ENCODE measurements at regions not wholly inside any gene's neighbourhood (a gene's known extent, or its start where the extent isn't known, plus 50 kb on each side); places are given as distances from the start of the nearest gene placed in this dataset.

DNA sequence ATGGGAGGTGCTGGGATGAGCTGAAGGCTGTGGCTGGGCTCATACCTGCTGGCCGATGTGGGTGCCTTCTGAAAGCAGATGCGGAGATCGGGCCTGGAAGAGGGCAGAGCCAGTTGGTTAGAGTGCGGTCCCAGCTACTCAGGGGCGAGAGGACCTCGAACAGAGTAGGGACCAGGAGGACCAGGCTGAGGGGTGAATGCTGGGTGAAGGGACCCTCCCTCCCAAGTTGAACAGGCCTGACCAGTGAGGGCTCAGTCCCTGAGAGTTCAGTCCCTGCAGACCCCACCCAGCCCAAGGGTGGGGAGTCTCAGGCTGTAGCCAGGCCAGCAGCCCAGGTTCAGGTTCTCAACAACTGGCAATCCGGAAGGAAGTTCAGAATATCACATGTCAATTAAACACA lies 232.8 kb upstream of the HS6ST1 start:
- Mint-ChIP-seq H3K27me3 (ENCODE audit: low read depth) (peaks cover 5% of the 10 kb centered on the region), H3K27ac (no peak overlapping the region), H3K36me3 (ENCODE audit: low read depth) (no peaks in the 10 kb centered on the region), H3K9me3 (no peaks in the 10 kb centered on the region), H3K4me3 (no peak overlapping the region), H3K4me1 (ENCODE audit: low read depth) (no peaks in the 10 kb centered on the region)
- no peak for DNase-seq
- intact Hi-C loops (cut with micrococcal nuclease): no loop called here
- CTCF ChIA-PET: interaction anchor here (0.6 kb wide), 1 partner anchor 75 kb away, joined by 3 read pairs; no protein-coding TSS in a partner anchor

DNA sequence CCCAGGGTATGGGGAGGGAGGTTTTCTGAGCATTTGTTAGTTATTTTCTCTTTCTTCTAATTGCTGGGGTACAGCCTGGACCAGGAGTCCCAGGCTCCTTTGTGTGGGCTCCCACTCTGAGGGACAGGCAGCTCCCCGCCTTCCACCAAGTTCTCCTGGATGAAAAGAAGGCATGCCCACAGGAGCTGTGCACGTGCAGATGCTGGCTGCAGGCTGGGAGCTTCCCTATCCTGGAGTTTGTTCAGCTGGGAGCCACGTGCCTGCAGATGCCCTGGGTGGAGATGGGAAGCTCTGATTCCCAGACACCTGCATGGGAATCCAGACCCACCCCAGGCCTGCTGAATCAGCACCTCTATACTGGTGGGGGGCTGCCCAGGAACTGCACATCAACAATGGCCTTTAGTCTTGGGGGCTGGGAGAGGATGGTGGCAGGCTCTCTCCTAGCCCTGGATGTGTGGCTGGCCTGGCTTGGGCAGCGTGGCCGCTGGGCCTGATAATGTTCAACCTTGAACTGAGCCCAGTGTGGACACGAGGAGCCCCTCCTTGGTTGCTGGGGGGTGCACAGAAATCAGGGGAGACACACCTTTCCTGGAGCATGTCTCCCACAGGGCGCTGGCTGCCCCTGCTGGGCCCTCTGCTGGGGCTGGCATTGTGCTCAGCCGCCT lies 233.6 kb upstream of the HS6ST1 start:
- Mint-ChIP-seq H3K9me3 (no peaks in the 10 kb centered on the region), H3K27me3 (ENCODE audit: low read depth) (peaks cover 5% of the 10 kb centered on the region), H3K27ac (no peak overlapping the region), H3K4me1 (ENCODE audit: low read depth) (no peaks in the 10 kb centered on the region), H3K4me3 (no peak overlapping the region), H3K36me3 (ENCODE audit: low read depth) (no peaks in the 10 kb centered on the region)
- CTCF ChIA-PET: no interaction called here
- no peak for DNase-seq
- intact Hi-C loops (cut with micrococcal nuclease): no loop called here

DNA sequence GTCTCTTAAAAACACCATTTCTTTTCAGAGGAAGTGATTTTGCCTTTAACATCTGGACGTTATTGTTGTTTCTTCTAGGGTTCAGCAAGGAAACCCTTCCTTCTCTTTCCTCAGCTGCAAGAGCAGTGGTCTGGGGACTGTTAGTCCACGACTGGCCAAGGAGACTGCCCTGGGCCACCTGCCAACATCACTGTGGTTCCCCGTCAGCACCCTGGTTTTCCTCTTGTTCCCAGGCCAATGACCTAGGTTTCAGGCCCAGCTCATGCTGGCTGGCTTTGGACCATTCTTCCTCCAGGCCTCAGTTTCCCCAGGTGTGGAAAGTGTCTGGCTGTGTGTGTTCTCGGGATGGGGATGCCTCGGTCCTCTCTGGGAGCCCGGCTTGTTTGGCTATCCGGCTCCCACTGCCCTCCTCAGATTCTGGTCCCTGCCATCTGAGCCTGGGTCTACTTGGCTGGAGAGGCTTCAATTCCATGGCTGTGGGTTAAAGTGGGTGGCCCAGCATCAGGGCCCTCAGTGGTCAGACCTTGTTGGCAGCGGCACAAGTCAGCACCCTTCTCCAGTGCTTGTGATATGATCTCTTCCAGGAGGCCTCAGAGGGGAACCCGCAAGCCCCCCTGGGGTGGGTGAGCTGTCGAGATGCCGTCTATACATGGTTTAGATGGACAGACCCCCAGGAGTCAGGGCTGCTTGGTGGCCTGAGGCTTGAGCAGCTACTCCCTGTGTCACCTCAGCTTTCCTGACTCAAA lies 234.3 kb upstream of the HS6ST1 start:
- no peak overlapping the region for H3K4me3 Mint-ChIP-seq
- H3K27me3 Mint-ChIP-seq (ENCODE audit: low read depth): peaks cover 2% of the 10 kb centered on the region
- intact Hi-C loops (cut with micrococcal nuclease): no loop called here
- no peaks in the 10 kb centered on the region for H3K4me1 Mint-ChIP-seq (ENCODE audit: low read depth)
- H3K9me3 Mint-ChIP-seq: no peaks in the 10 kb centered on the region
- DNase-seq: no peak
- H3K36me3 Mint-ChIP-seq (ENCODE audit: low read depth): no peaks in the 10 kb centered on the region
- H3K27ac Mint-ChIP-seq: no peak overlapping the region
- CTCF ChIA-PET: no interaction called here

DNA sequence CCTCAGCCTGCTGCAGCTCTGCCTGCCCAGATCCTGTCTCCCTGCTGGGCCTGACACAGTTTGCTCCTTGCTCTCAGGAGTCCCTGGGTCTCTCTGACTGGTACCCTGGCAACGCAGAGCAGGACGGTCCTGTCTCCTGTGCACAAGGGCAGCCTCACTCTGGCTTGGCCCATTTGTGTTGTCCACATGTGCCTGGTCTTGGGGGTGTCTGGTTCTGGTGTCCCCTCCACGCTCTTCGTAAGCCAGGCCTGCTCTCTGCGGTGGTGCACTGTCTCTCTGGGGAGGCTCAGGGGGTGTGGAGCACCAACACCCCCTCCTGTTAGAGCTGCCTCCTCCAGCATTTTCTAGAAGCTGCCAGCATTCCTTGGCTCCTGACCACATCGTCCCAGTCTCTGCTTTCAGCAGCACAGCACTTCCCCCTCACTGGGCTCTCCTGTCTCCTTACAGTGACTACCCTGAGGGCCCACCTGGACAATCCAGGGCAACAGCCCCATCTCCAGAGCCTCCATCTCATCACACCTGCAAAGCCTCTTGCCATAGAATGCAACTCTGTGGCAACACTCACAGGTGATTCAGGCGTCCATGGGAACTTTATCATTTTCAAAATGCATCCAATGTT lies 235.6 kb upstream of the HS6ST1 start:
- H3K27me3 Mint-ChIP-seq (ENCODE audit: low read depth): peaks cover 2% of the 10 kb centered on the region
- CTCF ChIA-PET: no interaction called here
- intact Hi-C loops (cut with micrococcal nuclease): no loop called here
- H3K4me1 Mint-ChIP-seq (ENCODE audit: low read depth): no peaks in the 10 kb centered on the region
- no peak overlapping the region for H3K4me3 Mint-ChIP-seq
- H3K27ac Mint-ChIP-seq: no peak overlapping the region
- DNase-seq: no peak
- no peaks in the 10 kb centered on the region for H3K9me3 Mint-ChIP-seq
- no peaks in the 10 kb centered on the region for H3K36me3 Mint-ChIP-seq (ENCODE audit: low read depth)

DNA sequence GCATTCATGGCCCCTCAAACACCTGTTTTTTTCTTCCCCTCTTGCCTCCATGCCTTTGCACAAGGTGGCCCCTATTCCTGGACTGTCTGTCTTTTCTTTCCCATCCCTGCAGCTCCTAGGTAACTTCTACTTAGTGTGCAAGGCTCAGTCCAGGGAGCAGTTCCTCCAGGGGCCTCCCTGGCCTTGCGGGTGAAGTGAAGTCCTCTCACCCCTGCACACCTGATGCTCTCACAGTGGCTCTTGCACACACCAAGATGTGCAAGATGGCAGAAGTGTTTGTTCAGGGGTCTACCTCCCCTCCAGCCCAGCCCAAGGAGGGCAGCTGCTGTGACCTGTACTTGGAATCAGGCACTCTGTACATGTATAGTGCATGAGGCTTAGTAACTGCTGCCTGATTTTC lies 236.8 kb upstream of the HS6ST1 start:
- intact Hi-C loops (cut with micrococcal nuclease): no loop called here
- Mint-ChIP-seq H3K4me1 (ENCODE audit: low read depth) (no peaks in the 10 kb centered on the region), H3K36me3 (ENCODE audit: low read depth) (no peaks in the 10 kb centered on the region), H3K27ac (no peak overlapping the region), H3K4me3 (no peak overlapping the region), H3K27me3 (ENCODE audit: low read depth) (peaks cover 1% of the 10 kb centered on the region), H3K9me3 (no peaks in the 10 kb centered on the region)
- DNase-seq: no peak
- CTCF ChIA-PET: no interaction called here

DNA sequence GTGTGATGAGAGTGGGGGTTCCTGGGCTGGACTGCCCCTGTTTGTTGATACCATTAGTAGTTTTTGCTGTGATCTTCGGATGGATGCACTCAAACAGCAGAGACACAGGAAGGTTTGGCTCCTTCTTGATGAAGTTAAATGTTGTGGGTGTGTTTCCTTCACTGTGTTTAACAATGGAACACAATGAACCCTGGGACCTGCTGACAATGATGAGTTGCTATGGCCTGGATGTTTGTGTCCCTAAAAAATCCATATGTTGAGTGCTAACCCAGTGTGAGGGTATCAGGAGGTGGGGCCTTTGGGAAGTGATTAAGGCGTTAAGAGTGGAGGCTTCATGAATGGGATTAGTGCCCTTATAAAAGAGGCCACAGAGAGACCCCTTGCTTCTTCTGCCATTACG lies 237.4 kb upstream of the HS6ST1 start:
- Mint-ChIP-seq H3K4me3 (no peak overlapping the region), H3K36me3 (ENCODE audit: low read depth) (no peaks in the 10 kb centered on the region), H3K27ac (no peak overlapping the region), H3K4me1 (ENCODE audit: low read depth) (no peaks in the 10 kb centered on the region), H3K27me3 (ENCODE audit: low read depth) (no peaks in the 10 kb centered on the region), H3K9me3 (no peaks in the 10 kb centered on the region)
- CTCF ChIA-PET: no interaction called here
- DNase-seq: no peak
- intact Hi-C loops (cut with micrococcal nuclease): no loop called here

DNA sequence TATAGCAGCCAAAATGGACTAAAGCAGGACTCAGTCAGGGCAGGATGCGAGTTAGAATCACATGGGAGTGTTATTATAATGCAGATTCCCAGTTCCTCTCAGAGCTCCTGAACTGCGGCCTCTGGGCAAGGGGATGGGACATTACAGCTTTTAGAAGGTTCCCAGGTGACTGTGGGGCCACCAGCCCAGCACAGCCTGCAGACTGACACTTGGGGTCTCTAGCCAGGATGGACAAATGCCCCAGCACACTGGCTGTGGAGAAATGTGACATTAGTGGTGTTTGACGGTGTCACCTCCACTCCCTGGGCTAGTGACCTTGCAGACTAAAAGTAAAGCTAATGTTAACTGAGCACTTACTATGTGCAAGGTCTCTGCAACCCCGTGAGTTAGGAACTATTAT lies 238.0 kb upstream of the HS6ST1 start:
- no peak for DNase-seq
- H3K36me3 Mint-ChIP-seq (ENCODE audit: low read depth): no peaks in the 10 kb centered on the region
- CTCF ChIA-PET: no interaction called here
- no peaks in the 10 kb centered on the region for H3K9me3 Mint-ChIP-seq
- no peak overlapping the region for H3K27ac Mint-ChIP-seq
- intact Hi-C loops (cut with micrococcal nuclease): no loop called here
- H3K27me3 Mint-ChIP-seq (ENCODE audit: low read depth): no peaks in the 10 kb centered on the region
- no peak overlapping the region for H3K4me3 Mint-ChIP-seq
- no peaks in the 10 kb centered on the region for H3K4me1 Mint-ChIP-seq (ENCODE audit: low read depth)

DNA sequence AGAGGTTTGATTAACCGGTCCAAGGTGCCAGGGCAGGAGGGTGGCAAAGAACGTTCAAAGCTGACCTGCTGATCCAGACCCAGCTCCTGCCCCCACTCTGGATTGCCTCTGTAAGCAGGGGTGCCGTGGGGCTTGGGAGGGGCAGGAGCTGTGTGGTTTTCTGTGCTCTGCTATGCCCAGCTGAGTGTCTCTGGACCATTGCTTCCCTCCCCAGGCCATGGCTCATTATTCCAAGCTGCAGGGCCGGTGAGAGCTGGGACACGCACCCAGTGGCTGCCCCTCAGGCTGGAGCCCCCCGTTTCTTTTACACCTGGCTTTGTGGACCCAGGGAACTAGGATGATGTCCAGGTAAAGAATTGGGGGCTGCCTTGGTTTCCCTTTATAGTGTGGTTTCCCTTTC lies 238.4 kb upstream of the HS6ST1 start:
- no peaks in the 10 kb centered on the region for H3K4me1 Mint-ChIP-seq (ENCODE audit: low read depth)
- no peaks in the 10 kb centered on the region for H3K27me3 Mint-ChIP-seq (ENCODE audit: low read depth)
- H3K27ac Mint-ChIP-seq: no peak overlapping the region
- no peak overlapping the region for H3K4me3 Mint-ChIP-seq
- intact Hi-C loops (cut with micrococcal nuclease): no loop called here
- no peaks in the 10 kb centered on the region for H3K36me3 Mint-ChIP-seq (ENCODE audit: low read depth)
- DNase-seq: no peak
- CTCF ChIA-PET: no interaction called here
- H3K9me3 Mint-ChIP-seq: no peaks in the 10 kb centered on the region

DNA sequence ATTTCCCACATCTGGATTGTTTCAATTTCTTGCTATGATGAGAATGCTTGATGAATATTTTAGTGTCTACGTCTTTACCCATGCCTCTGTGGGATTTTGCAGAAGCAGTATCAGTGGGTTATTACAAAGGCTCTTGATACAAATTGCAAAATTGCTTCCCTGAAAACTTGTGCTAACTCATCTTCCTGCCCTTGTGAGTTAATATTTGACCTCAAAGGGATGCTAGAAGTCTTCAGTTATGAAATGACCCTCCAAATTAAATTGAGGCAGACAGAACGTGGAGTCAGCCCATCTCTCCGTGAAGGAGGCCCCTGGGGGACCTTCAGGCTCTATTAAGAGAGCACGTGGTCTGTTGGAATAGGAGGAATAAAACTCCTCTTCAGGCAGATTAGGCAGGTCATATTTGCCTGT lies 239.2 kb upstream of the HS6ST1 start:
- H3K4me1 Mint-ChIP-seq (ENCODE audit: low read depth): no peaks in the 10 kb centered on the region
- no peaks in the 10 kb centered on the region for H3K9me3 Mint-ChIP-seq
- H3K27ac Mint-ChIP-seq: no peak overlapping the region
- intact Hi-C loops (cut with micrococcal nuclease): no loop called here
- no peak for DNase-seq
- H3K36me3 Mint-ChIP-seq (ENCODE audit: low read depth): no peaks in the 10 kb centered on the region
- CTCF ChIA-PET: no interaction called here
- H3K4me3 Mint-ChIP-seq: no peak overlapping the region
- H3K27me3 Mint-ChIP-seq (ENCODE audit: low read depth): no peaks in the 10 kb centered on the region

DNA sequence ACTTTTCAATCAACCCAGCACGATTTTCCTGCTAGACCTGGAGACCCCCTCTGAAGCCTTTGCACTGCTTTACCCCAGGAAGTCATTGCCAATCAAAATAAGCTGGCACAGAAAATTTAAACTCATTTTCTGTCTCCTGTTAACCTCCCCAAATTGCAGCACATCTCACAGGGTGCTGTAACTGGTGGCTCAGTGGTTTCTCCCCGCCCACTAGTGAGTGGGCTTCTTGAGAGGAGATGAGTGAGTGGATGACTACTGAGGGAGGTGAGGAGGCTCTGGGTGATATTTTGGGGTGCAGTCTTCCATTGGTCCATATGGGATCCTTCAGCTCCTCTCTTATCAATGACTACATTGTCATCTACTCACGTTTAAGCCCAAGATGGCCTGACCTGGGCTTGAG lies 239.8 kb upstream of the HS6ST1 start:
- Mint-ChIP-seq H3K27ac (no peak overlapping the region), H3K27me3 (ENCODE audit: low read depth) (no peaks in the 10 kb centered on the region), H3K36me3 (ENCODE audit: low read depth) (no peaks in the 10 kb centered on the region), H3K4me1 (ENCODE audit: low read depth) (no peaks in the 10 kb centered on the region), H3K9me3 (no peaks in the 10 kb centered on the region), H3K4me3 (no peak overlapping the region)
- DNase-seq: no peak
- CTCF ChIA-PET: no interaction called here
- intact Hi-C loops (cut with micrococcal nuclease): no loop called here

DNA sequence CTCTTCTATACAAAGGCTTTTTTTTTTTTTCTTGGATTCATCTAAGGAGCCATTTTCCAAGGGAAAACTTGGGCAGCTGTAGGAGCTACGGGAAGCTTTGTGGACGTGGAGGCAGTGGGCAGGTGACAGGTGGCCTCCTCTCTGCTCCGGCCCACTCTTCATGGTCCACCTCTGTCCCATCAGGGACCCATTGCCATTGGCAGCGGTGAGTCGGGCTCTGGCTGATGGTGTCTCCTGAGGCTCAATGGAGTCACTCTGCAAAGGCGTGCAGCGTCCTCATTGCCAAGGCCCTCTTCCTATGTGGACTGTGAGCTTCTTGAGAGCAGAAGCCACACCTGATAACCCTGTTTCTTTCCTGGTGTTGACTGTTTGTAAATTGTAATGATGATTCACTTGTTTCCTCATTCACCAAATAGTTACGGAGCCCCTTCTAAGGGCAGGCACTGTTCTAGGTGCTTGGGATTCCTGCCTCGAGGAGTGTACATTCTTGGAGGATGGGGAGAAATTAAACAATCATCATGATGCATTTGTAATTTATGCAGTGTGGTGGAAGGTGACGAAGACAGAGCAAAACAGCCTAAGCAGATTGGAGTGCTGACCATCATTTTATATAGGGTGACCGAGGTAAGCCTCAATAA lies 240.3 kb upstream of the HS6ST1 start:
- no peak for DNase-seq
- Mint-ChIP-seq H3K4me3 (no peak overlapping the region), H3K36me3 (ENCODE audit: low read depth) (no peaks in the 10 kb centered on the region), H3K27ac (no peak overlapping the region), H3K27me3 (ENCODE audit: low read depth) (no peaks in the 10 kb centered on the region), H3K4me1 (ENCODE audit: low read depth) (no peaks in the 10 kb centered on the region), H3K9me3 (no peaks in the 10 kb centered on the region)
- intact Hi-C loops (cut with micrococcal nuclease): no loop called here
- CTCF ChIA-PET: no interaction called here

DNA sequence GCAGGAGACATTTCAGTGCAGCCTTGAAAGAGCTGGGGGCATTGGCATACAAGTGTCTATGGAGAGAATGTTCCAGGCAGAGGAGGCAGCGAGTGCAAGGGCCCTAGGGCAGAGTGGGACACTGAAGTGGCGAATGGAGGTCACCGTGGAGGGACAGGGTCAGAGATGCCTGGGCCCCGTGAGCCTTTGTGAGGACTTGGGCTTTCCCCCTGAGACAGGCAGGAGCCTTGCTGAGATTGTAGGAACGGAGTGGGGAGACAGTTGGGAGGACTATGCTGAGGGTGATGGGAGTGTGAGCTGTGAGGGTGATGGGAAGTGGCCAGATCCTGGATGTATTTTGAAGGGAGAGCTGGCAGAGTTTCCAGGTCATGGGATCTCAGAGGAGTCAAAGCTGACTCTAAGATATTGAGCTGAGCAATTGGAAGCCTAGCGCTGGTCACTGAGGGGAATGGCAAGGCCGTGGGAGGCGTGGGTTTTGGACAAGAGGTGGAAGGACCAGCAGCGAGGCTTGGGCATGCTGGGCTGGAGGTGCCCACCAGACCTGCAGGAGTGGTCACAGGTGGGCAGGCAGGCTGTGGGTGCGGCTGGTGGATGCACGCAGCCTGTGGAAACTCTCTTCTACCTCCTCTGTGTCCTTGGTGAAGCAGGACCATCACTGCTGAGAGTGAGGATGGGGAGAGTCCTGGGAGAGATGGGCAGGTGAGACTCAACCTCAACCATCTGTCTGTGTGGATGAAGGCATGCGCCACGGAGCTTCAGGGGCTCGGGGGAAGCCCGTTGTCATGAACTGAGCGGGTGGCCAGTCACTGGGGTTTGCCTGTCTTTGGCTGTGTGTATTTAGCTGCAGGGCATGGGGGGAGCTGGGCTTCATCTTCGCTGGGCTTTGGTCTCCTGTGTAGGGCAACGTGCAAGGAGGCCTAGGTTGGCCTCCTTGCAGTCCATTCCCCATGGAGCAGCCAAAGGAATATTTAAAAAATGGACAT lies 241.2 kb upstream of the HS6ST1 start:
- intact Hi-C loops (cut with micrococcal nuclease): no loop called here
- DNase-seq: no peak
- CTCF ChIA-PET: no interaction called here

More for the DNA sequence above, 241.2 kb upstream of the HS6ST1 start:
- Mint-ChIP-seq H3K4me1 (ENCODE audit: low read depth) (no peaks in the 10 kb centered on the region), H3K27ac (no peak overlapping the region), H3K27me3 (ENCODE audit: low read depth) (no peaks in the 10 kb centered on the region), H3K36me3 (ENCODE audit: low read depth) (no peaks in the 10 kb centered on the region), H3K9me3 (no peaks in the 10 kb centered on the region), H3K4me3 (no peak overlapping the region)

All from activated naive CD4-positive, alpha-beta T cell treated with anti-CD3 and anti-CD28 coated beads for 36 hours (primary cell).